ENCODE measurements at regions not wholly inside any gene's neighbourhood (a gene's known extent, or its start where the extent isn't known, plus 50 kb on each side); places are given as distances from the start of the nearest gene placed in this dataset.
A peak's percentile ranks its signal among the peaks of the same experiment; 100 is the strongest.

- no peak for DNase-seq (ENCODE audit: low read depth in 2 of 2)
These were observed 368.7 kb upstream of the TBL1XR1 start for GRCh38 chr3:177565981-177566380.

- no peak for DNase-seq (ENCODE audit: low read depth in 2 of 2)
These were observed 370.6 kb upstream of the TBL1XR1 start for GRCh38 chr3:177567833-177568232.

DNA sequence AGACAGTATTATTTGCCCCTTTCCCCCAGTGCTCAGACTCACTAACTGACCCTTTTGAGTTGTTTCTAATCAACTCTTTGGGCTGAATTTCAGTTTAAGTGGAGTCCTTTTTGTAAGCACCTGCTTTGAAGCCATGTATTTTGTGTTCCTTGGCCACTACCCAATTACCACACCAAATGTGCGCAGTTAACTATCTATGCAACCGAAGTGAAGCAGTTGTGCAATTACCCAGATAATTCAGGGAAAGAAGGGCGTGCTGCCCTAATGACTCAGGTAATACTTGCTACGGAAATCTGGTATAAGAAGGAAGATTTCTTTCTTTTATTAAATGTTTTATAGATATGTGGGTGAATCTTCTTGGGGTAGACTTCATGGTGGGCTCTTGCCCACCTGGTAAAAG, 371.9 kb upstream of the TBL1XR1 start:
- DNase-seq (ENCODE audit: low read depth in 2 of 2), result no peak

GRCh38 chr3:177569875-177570657, 372.8 kb upstream of the TBL1XR1 start:
- no peak for DNase-seq (ENCODE audit: low read depth in 2 of 2)

- no peak for DNase-seq (ENCODE audit: low read depth in 2 of 2)
These were observed 374.1 kb upstream of the TBL1XR1 start for GRCh38 chr3:177571271-177571943.

- no peak for DNase-seq (ENCODE audit: low read depth in 2 of 2)
These were observed 374.6 kb upstream of the TBL1XR1 start for GRCh38 chr3:177571944-177572315.

- no peak for DNase-seq (ENCODE audit: low read depth in 2 of 2)
These were observed 377.1 kb upstream of the TBL1XR1 start for GRCh38 chr3:177574222-177574856.

- DNase-seq (ENCODE audit: low read depth in 2 of 2), result no peak
These were observed 379.5 kb upstream of the TBL1XR1 start for GRCh38 chr3:177576746-177577145.

GRCh38 chr3:177578488-177578887, 381.2 kb upstream of the TBL1XR1 start:
- DNase-seq (ENCODE audit: low read depth in 2 of 2), result no peak

DNA sequence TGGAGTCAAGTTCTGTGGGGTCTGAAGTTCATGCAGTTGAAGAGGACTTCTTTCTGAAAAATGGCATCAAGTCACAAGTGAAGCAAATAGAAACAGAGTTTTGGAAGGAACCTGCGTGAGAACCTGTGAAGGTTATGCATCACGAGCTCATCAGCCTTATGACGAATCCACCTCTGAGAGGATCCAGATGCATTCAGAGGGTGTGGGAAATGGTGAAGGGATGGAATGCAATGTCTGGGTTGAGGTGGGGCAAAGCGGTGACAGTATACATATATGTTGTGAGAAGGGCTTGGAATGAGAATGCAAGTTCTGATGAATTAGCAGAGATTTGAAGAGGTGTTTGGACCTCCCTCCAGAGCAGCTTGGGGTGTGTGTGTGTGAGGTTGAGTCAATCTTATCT, 382.1 kb upstream of the TBL1XR1 start:
- DNase-seq (ENCODE audit: low read depth in 2 of 2), result no peak

- DNase-seq (ENCODE audit: low read depth in 2 of 2), result no peak
These were observed 383.2 kb upstream of the TBL1XR1 start for GRCh38 chr3:177580437-177580836.

DNA sequence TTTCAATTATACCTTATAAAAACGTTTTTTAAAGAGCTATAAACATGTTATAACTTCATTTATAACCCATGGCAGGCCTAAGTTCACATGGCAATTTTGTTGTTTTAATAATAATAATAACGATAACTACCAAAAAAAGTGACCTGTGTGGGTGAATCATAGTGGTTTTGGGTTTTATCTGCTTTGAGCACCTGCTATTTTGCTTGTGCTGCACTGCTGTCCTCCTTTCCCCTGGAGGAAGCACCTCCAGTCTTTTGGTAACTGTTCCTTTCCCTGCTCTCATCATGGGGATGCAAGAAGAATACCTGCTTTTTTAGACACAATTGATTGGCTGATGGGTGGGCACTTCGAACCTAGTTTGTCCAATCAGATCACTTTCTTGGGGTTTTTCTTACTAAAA, 388.0 kb upstream of the TBL1XR1 start:
- no peak for DNase-seq (ENCODE audit: low read depth in 2 of 2)

GRCh38 chr3:177589041-177589650, 391.9 kb upstream of the TBL1XR1 start:
- DNase-seq (ENCODE audit: low read depth in 2 of 2), result no peak

DNA sequence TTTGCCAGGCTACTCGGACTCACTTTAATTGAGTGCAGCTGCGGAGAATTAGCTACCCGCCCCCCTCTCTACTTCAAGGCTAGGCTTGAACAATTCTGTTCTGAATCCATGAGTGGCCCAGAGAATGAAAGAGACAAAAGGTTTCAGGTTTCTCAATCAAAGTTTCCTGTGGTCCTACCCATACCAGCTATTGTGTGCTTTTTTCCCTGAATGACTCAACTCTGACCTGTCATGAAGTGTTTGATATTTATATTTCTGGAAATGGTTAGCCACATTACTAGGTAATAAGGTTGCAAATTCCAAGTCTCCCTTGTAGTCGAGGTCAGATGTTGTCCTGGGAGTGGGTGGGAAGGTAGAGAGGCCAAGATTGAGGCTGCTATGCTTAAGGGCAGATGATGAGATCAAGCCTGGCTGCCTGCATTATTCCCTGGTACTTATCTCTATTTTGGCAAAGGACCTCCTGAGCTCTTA, 392.7 kb upstream of the TBL1XR1 start:
- no peak for DNase-seq (ENCODE audit: low read depth in 2 of 2)

DNA sequence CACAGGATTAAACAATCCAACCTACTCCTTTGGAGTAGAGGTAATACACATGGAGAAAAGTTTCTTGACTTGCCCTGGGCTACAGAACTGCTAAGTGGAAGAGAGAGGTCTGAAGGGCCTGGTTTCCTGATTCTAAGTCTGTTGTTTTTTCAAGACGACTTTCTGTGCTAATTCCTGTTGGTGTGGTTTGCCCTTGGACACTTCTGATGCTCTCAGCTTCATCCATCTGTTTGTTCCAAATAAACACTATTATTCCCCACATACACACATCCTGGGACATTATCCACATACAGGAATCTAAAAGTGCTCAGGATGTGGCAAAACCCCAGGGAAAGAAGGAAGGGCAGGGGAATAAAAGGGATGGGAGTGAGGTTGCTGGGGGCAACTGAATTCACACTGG, 393.5 kb upstream of the TBL1XR1 start:
- no peak for DNase-seq (ENCODE audit: low read depth in 2 of 2)

DNA sequence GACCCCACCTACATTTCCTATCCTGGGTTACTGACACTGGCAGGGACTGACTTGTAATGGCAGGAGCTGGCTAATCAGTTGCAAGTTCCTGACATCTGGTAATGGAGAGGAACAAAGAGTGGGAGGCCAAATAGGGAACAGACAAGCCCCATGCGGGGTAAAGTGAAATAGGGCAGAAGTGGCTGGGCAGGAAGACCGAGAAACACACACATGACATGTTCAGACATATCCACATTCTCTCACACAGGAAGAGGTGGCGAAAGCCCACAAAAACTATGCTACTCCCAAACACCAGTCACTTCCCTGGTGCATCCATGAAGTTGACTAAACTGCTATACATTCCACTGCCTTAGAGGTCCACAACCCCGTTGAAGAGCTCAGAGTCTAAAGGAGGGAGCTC, 394.1 kb upstream of the TBL1XR1 start:
- DNase-seq (ENCODE audit: low read depth in 2 of 2), result no peak

DNA sequence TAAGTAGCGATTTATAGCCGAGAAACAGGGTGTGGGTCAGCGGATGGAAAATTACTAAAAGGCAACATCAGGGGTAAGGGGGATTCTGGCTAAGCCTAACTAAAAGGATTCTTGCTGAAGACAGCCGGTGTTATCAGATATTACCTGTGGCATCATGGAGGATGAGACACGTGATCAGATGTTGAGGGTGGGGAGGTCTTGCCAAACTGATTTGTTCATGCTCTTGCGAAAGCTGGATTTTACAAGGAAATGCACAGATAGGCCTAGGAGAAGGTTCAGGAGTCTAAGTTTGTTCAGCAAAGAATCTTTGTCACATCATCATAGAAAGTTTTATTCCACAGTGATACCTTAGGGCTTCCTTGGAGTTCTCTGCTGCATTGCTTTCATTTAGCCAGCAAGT, 396.8 kb upstream of the TBL1XR1 start:
- no peak for DNase-seq (ENCODE audit: low read depth in 2 of 2)

GRCh38 chr3:177595530-177596188, 398.4 kb upstream of the TBL1XR1 start:
- no peak for DNase-seq (ENCODE audit: low read depth in 2 of 2)

GRCh38 chr3:177596248-177596815, 399.1 kb upstream of the TBL1XR1 start:
- DNase-seq (ENCODE audit: low read depth in 2 of 2), result no peak

DNA sequence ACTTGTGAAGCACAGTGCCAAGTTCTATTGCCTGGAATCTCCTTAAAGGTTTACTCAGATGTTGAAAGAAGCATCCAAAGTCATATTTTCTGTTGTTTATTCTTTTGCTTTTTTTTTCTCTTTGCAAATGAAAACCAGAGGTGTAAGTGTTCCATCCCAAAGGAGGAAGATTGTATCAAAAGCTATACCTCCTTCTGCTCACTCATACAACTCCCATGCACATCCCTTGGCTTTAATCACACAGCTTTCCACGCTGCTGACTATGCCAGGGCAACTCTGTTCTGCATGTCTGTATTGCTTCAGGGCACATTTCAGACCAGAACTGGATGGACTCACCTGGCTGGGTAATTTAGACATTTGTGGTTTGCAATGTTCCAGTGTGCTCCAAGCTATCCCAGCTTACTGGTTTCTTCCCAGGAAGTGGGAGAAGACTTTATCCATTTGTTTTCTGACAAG, 399.6 kb upstream of the TBL1XR1 start:
- no peak for DNase-seq (ENCODE audit: low read depth in 2 of 2)

GRCh38 chr3:177597311-177598096, 400.2 kb upstream of the TBL1XR1 start:
- peak in 1 of 2 donors; percentile 14 for DNase-seq (ENCODE audit: low read depth in 2 of 2)
